PC-3 (cell line): ENCODE measurements at regions not wholly inside any gene's neighbourhood (a gene's known extent, or its start where the extent isn't known, plus 50 kb on each side); places are given as distances from the start of the nearest gene placed in this dataset.

ENCODE experiments used
- ATAC-seq: fragments of 200-7000 bp; cut with Tn5 transposase; 2 replicates; pipeline ENCODE4 v1.9.1; 2020; ENCODE audit warnings: mild to moderate bottlenecking, moderate library complexity
- BruUV-seq: library from RNA; stranded (reverse); fragments of 400-500 nt; replicated peaks from 2 replicates; lab custom pipeline; 2021; lab: Mats Ljungman, UMichigan
- CTCF ChIA-PET: fragments of 300-600 bp; sonication (Branson Sonifier 250); formaldehyde crosslinking; loops from one replicate; lab custom pipeline; 2022; ENCODE audit warnings: antibody characterized with exemption; lab: Charles Lee
- POLR2A ChIA-PET: fragments of 300-600 bp; sonication (Branson Sonifier 250); formaldehyde crosslinking; loops from one replicate; lab custom pipeline; 2022; ENCODE audit warnings: antibody characterized with exemption; ENCODE audit not compliant: unreplicated experiment; lab: Charles Lee
- DNase-seq: peaks from one replicate; pipeline ENCODE4 v3.0.0-alpha.2; 2015
- H2AFZ ChIP-seq: fragments of 300-600 bp; sonication (generic); 2 replicates; pipeline ENCODE4 v1.6.0; 2016; ENCODE audit warnings: antibody characterized with exemption, low read length
- H3F3A ChIP-seq: fragments of 300-600 bp; sonication (generic); one replicate; pipeline ENCODE4 v1.6.0; 2017; ENCODE audit warnings: antibody characterized with exemption, low read length, control low read depth, mild to moderate bottlenecking; ENCODE audit not compliant: unreplicated experiment
- H3K27ac ChIP-seq: fragments of 300-600 bp; sonication (generic); 2 replicates; pipeline ENCODE4 v1.5.1; 2016; ENCODE audit warnings: mild to moderate bottlenecking, low read length
- H3K27me3 ChIP-seq: fragments of 300-600 bp; sonication (generic); 2 replicates; pipeline ENCODE4 v1.6.1; 2016; ENCODE audit warnings: low read length, mixed read lengths
- H3K36me3 ChIP-seq: fragments of 300-600 bp; sonication (generic); 2 replicates; pipeline ENCODE4 v1.6.1; 2016; ENCODE audit warnings: low read depth, mixed run types, low read length, mixed read lengths
- H3K4me1 ChIP-seq: fragments of 300-600 bp; sonication (generic); 2 replicates; pipeline ENCODE4 v1.5.1; 2016; ENCODE audit warnings: low read length; ENCODE audit not compliant: insufficient read depth
- H3K4me2 ChIP-seq: fragments of 300-600 bp; sonication (generic); 2 replicates; pipeline ENCODE4 v1.6.0; 2016; ENCODE audit warnings: low read length
- H3K4me3 ChIP-seq: fragments of 300-600 bp; sonication (generic); 2 replicates; pipeline ENCODE4 v1.5.1; 2016; ENCODE audit warnings: mild to moderate bottlenecking, low read length, mixed read lengths
- H3K79me2 ChIP-seq: fragments of 300-600 bp; sonication (generic); 2 replicates; pipeline ENCODE4 v1.6.1; 2017; ENCODE audit warnings: low read length, mixed read lengths
- H3K9ac ChIP-seq: fragments of 300-600 bp; sonication (generic); 2 replicates; pipeline ENCODE4 v1.6.0; 2016; ENCODE audit warnings: mild to moderate bottlenecking, low read length
- H3K9me2 ChIP-seq: fragments of 300-600 bp; sonication (generic); replicated peaks from 2 replicates; pipeline ENCODE4 v1.6.1; 2016; ENCODE audit warnings: mixed run types, low read length, mixed read lengths
- H3K9me3 ChIP-seq: fragments of 300-600 bp; sonication (generic); 2 replicates; pipeline ENCODE4 v1.6.1; 2016; ENCODE audit warnings: low read length, mixed read lengths
- H4K20me1 ChIP-seq: fragments of 300-600 bp; sonication (generic); 2 replicates; pipeline ENCODE4 v1.6.1; 2016; ENCODE audit warnings: low read length, mixed read lengths
- EZH2 ChIP-seq: fragments of 300-600 bp; sonication (generic); IDR thresholded peaks from one replicate; pipeline ENCODE4 v1.6.1; 2017; ENCODE audit warnings: antibody characterized with exemption, mild to moderate bottlenecking, low read length; ENCODE audit not compliant: unreplicated experiment
- EZH2phosphoT487 ChIP-seq: fragments of 300-600 bp; sonication (generic); IDR thresholded peaks from 2 replicates; pipeline ENCODE4 v1.6.1; 2018; ENCODE audit warnings: mild to moderate bottlenecking, antibody characterized with exemption, low read length, borderline replicate concordance
- intact Hi-C: fragments of 100-400 bp; cut with micrococcal nuclease; formaldehyde crosslinking; loops from 2 replicates; pipeline ENCODE4 v1.9.0; 2023
- TF ChIP-seq, protein P1 (sequence below): fragments of 300-600 bp; sonication (generic); conservative IDR thresholded peaks from 2 replicates; pipeline ENCODE4 v1.5.1; 2017; ENCODE audit warnings: antibody characterized with exemption, low read depth, mild to moderate bottlenecking, low read length

DNA sequence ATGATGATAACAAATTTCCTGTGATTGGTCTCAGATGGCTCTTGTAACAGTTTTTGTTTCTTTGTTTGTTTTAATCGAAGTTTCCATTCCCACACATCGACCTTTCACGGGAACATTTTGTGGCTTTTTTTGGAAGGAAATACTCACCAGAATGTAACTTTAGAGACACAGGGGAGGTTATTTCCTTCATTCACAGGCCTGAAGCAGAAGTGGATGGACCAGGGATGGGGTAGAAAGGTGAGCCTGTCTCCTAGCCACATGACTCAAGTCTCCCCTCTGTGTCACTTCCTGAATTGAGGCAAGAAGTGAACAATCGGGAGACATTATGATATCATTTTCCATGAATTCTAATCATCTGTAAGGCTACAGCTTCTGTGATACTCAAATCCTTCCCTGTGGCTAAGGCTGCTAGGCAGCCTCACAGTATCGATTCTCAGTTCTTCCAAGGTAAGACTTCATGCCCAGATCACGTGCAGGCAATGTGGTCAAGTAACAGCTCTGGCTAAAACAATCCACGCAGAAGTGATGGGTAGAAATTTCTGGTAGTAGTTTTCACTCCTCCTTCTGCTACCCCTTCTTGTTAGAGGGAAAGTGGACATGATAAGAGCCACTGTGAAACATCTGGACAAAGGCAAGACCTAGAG is 203.9 kb upstream of the NEBL start:
- ChIA-PET POLR2A (interaction anchor here (0.6 kb wide), 1 partner anchor 165 kb away, joined by 4 read pairs; no protein-coding TSS in a partner anchor), CTCF (interaction anchor here (1.0 kb wide), 1 partner anchor 34 kb away, joined by 4 read pairs; no protein-coding TSS in a partner anchor)
- H3K79me2 ChIP-seq = no peaks in the 10 kb centered on the region
- H3K4me3 ChIP-seq = 0 out of 2 replicates have a peak overlapping the region, but pooled peaks have one; percentile 30
- H3K4me1 ChIP-seq = peaks cover 36% of the 10 kb centered on the region
- no peaks in the 10 kb centered on the region for H3F3A ChIP-seq
- DNase-seq = peak; percentile 66
- peak overlapping the region; percentile 93 for H3K27ac ChIP-seq
- TSS peak; percentile 39 for BruUV-seq
- TF ChIP-seq EZH2 = no peak
- no peak for TF ChIP-seq EZH2phosphoT487
- TF ChIP-seq, protein P1, sequence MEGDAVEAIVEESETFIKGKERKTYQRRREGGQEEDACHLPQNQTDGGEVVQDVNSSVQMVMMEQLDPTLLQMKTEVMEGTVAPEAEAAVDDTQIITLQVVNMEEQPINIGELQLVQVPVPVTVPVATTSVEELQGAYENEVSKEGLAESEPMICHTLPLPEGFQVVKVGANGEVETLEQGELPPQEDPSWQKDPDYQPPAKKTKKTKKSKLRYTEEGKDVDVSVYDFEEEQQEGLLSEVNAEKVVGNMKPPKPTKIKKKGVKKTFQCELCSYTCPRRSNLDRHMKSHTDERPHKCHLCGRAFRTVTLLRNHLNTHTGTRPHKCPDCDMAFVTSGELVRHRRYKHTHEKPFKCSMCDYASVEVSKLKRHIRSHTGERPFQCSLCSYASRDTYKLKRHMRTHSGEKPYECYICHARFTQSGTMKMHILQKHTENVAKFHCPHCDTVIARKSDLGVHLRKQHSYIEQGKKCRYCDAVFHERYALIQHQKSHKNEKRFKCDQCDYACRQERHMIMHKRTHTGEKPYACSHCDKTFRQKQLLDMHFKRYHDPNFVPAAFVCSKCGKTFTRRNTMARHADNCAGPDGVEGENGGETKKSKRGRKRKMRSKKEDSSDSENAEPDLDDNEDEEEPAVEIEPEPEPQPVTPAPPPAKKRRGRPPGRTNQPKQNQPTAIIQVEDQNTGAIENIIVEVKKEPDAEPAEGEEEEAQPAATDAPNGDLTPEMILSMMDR = no peak
- H3K9me3 ChIP-seq = no peaks in the 10 kb centered on the region
- intact Hi-C loops = no loop called here
- peak overlapping the region; percentile 58 for H3K9ac ChIP-seq
- H2AFZ ChIP-seq = peak overlapping the region; percentile 45; the same call in 1 of the 2 replicates
- no peaks in the 10 kb centered on the region for H3K9me2 ChIP-seq
- peak overlapping the region; percentile 70 for H3K4me2 ChIP-seq
- no peaks in the 10 kb centered on the region for H3K27me3 ChIP-seq
- H4K20me1 ChIP-seq = no peaks in the 10 kb centered on the region
- H3K36me3 ChIP-seq = no peaks in the 10 kb centered on the region
- peak; percentile 65 for ATAC-seq

- H3K4me2 ChIP-seq = peak overlapping the region; percentile 70
- no peak overlapping the region for H3K4me3 ChIP-seq
- H3K9me2 ChIP-seq = no peaks in the 10 kb centered on the region
- CTCF ChIA-PET = interaction anchor here (1.0 kb wide), 1 partner anchor 35 kb away, joined by 4 read pairs; no protein-coding TSS in a partner anchor
- H3K4me1 ChIP-seq = peaks cover 36% of the 10 kb centered on the region
- intact Hi-C loops = no loop called here
- peak overlapping the region; percentile 93 for H3K27ac ChIP-seq
- POLR2A ChIA-PET = no interaction called here
- no TSS peak for BruUV-seq
- H3F3A ChIP-seq = no peaks in the 10 kb centered on the region
- H3K9me3 ChIP-seq = no peaks in the 10 kb centered on the region
- DNase-seq = no peak
- ATAC-seq = no peak
- 0 out of 2 replicates have a peak overlapping the region, but pooled peaks have one; percentile 45 for H2AFZ ChIP-seq
- TF ChIP-seq EZH2 (no peak), EZH2phosphoT487 (no peak)
- TF ChIP-seq, protein P1 = no peak
- no peaks in the 10 kb centered on the region for H4K20me1 ChIP-seq
- no peaks in the 10 kb centered on the region for H3K79me2 ChIP-seq
- no peaks in the 10 kb centered on the region for H3K36me3 ChIP-seq
- H3K27me3 ChIP-seq = no peaks in the 10 kb centered on the region
- peak overlapping the region; percentile 58 for H3K9ac ChIP-seq
Measured at GRCh38 chr10:21100190-21100589, 203.1 kb upstream of the NEBL start.
